ENCODE measurements at regions not wholly inside any gene's neighbourhood (a gene's known extent, or its start where the extent isn't known, plus 50 kb on each side); places are given as distances from the start of the nearest gene placed in this dataset.

DNA sequence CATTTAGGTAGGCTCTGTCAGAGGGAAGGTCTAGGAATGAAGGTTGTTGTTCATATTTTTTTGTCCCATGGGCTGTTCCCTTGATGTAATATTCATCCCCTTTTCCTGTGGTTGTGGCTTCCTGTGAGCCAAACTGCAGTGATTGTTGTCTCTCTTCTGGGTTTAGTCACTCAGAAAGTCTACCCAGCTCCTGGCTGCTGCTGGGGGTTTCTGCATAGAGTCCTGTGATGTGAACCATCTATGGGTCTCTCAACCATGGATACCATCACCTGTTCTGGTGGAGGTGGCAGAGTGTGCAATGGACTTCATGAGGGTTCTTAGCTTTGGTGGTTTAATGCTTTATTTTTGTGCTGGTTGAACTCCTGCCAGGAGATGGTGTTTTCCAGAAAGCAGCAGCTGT is 122.8 kb downstream of the ZC4H2 start:
- Mint-ChIP-seq H3K27me3 (ENCODE audit: low read depth) (no peaks in the 10 kb centered on the region), H3K4me1 (no peaks in the 10 kb centered on the region), H3K36me3 (no peaks in the 10 kb centered on the region), H3K4me3 (no peak overlapping the region), H3K27ac (no peak overlapping the region), H3K9me3 (peaks cover 50% of the 10 kb centered on the region)
- no peak for DNase-seq (ENCODE audit: low spot score in 2 of 2, unreplicated experiment in 2 of 2)
- TF ChIP-seq CTCF (IDR thresholded peaks at IDR 0.05; ENCODE audit: unreplicated experiment): no peak

DNA sequence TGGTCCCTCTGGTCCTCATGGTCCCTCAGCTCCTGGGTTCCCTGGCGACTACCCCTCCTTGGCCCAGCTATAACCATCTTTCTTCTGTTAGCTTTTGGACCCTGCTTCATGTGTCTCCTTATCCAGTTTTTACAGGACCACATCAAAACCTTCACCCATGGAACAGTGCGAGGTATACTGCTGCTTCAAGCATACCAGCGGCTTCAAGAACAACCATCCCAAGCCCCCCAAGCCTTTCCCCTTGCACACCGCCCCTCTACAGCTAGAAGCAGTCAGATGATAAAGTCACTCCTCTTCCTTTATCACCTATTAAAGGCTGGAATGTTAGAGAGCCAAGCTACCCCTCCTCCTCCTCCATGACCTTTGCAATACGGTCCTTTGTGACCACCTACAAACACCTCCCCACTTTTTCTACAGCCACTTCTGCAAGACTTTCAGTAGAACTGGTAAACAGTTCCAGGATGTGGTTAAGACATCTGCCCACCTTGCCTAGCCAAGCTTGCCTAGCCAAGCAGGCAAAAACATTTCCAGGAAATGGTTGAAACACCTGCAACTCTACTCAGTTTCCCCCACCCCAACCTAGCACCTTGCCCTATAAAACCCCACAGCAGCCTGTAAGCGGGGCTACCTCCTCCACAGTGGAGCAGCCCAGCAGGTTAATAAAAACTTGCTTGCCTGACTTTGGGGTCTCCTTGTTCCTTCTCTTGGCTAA is 125.7 kb downstream of the ZC4H2 start:
- no peak for DNase-seq (ENCODE audit: low spot score in 2 of 2, unreplicated experiment in 2 of 2)
- H3K27me3 Mint-ChIP-seq (ENCODE audit: low read depth): no peaks in the 10 kb centered on the region
- no peaks in the 10 kb centered on the region for H3K36me3 Mint-ChIP-seq
- peaks cover 32% of the 10 kb centered on the region for H3K9me3 Mint-ChIP-seq
- H3K4me1 Mint-ChIP-seq: no peaks in the 10 kb centered on the region
- no peak overlapping the region for H3K4me3 Mint-ChIP-seq
- TF ChIP-seq CTCF (IDR thresholded peaks at IDR 0.05; ENCODE audit: unreplicated experiment): no peak
- no peak overlapping the region for H3K27ac Mint-ChIP-seq

GRCh38 chrX:64843224-64843623 is 133.0 kb downstream of the ZC4H2 start:
- no peak for TF ChIP-seq CTCF (IDR thresholded peaks at IDR 0.05; ENCODE audit: unreplicated experiment)
- Mint-ChIP-seq H3K9me3 (peaks cover 56% of the 10 kb centered on the region), H3K4me3 (no peak overlapping the region), H3K36me3 (peaks cover 2% of the 10 kb centered on the region), H3K27ac (no peak overlapping the region), H3K27me3 (ENCODE audit: low read depth) (no peaks in the 10 kb centered on the region), H3K4me1 (no peaks in the 10 kb centered on the region)
- DNase-seq (ENCODE audit: low spot score in 2 of 2, unreplicated experiment in 2 of 2): no peak

DNA sequence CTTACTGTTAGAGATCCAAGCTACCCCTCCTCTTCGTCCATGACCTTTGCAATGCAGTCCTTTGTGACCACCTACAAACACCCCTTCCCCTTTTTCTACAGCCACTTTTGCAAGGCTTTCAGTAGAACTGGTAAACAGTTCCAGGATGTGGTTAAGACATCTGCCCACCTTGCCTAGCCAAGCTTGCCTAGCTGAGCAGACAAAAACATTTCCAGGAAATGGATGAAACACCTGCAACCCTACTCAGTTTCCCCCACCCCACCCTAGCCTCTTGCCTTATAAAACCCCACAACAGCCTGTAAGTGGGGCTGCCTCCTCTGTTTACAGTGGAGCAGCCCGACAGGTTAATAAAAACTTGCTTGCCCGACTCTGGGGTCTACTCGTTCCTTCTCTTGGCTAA is 133.8 kb downstream of the ZC4H2 start:
- H3K27me3 Mint-ChIP-seq (ENCODE audit: low read depth): no peaks in the 10 kb centered on the region
- H3K27ac Mint-ChIP-seq: no peak overlapping the region
- TF ChIP-seq CTCF (IDR thresholded peaks at IDR 0.05; ENCODE audit: unreplicated experiment): no peak
- H3K9me3 Mint-ChIP-seq: peaks cover 58% of the 10 kb centered on the region
- no peak for DNase-seq (ENCODE audit: low spot score in 2 of 2, unreplicated experiment in 2 of 2)
- H3K4me3 Mint-ChIP-seq: no peak overlapping the region
- no peaks in the 10 kb centered on the region for H3K4me1 Mint-ChIP-seq
- H3K36me3 Mint-ChIP-seq: peaks cover 2% of the 10 kb centered on the region

DNA sequence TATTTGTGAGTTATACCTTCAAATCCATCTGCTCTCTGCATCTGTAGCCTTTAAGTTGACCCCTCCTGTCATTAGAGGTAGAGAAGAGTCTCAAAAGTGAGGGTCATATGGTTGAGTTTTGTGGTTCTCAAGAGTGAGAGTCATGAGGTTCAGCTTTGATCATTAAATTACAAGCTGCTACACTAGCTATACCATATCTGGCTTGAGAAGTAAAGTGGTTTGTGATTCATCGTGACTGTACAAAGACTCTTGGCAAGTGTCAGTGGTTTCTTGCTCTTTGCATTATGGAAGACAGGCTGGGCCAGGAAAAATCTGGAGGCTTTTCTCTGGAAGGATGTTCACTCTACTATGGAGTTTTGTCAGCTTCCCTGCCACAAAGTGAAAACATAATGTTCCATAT is 170.6 kb downstream of the ZC4H2 start:
- Mint-ChIP-seq H3K27ac (no peak overlapping the region), H3K27me3 (ENCODE audit: low read depth) (no peaks in the 10 kb centered on the region), H3K4me3 (no peak overlapping the region), H3K9me3 (peaks cover 61% of the 10 kb centered on the region), H3K4me1 (no peaks in the 10 kb centered on the region), H3K36me3 (no peaks in the 10 kb centered on the region)
- DNase-seq (ENCODE audit: low spot score in 2 of 2, unreplicated experiment in 2 of 2): no peak
- no peak for TF ChIP-seq CTCF (IDR thresholded peaks at IDR 0.05; ENCODE audit: unreplicated experiment)
